Sigmoid colon (tissue), 3 donors: ENCODE measurements at regions not wholly inside any gene's neighbourhood (a gene's known extent, or its start where the extent isn't known, plus 50 kb on each side); places are given as distances from the start of the nearest gene placed in this dataset.

Experiments
- CTCF ChIP-seq, 4 experiments: fragments of 450-650 bp in 3 of 4; fragments of 200-600 bp in 1 of 4; IDR thresholded peaks; one replicate each; pipeline ENCODE4 v1.5.1; 2016 to 2019; ENCODE audit warnings: antibody characterized with exemption in 4 of 4, mild to moderate bottlenecking in 3 of 4, moderate library complexity in 2 of 4
- POLR2A ChIP-seq, 2 donors: fragments of 450-650 bp; IDR thresholded peaks; one replicate each; pipeline ENCODE4 v1.6.1; 2016; ENCODE audit warnings: antibody characterized with exemption in 2 of 2, mild to moderate bottlenecking in 2 of 2, moderate library complexity in 2 of 2

GRCh38 chr15:53307952-53308624, 451.4 kb downstream of the WDR72 start:
- TF ChIP-seq POLR2A (IDR thresholded peaks at IDR 0.05), result no peak
- TF ChIP-seq CTCF (IDR thresholded peaks at IDR 0.05), result no peak
